K562 (cell line): ENCODE measurements at regions not wholly inside any gene's neighbourhood (a gene's known extent, or its start where the extent isn't known, plus 50 kb on each side); places are given as distances from the start of the nearest gene placed in this dataset.

Source experiments
- ATAC-seq: fragments of 200-7000 bp; cut with Tn5 transposase; 3 replicates; pipeline ENCODE4 v1.9.1; 2020; ENCODE audit warnings: moderate library complexity
- BruUV-seq: library from RNA; stranded (reverse); fragments of 400-500 nt; replicated peaks from 2 replicates; lab custom pipeline; 2021; lab: Mats Ljungman, UMichigan
- CTCF ChIA-PET: fragments of 300-600 bp; formaldehyde crosslinking; extraction: SDS; loops from one replicate; lab custom pipeline; 2021; ENCODE audit warnings: low intra/inter-chr PET ratio; lab: Yijun Ruan, JAX
- POLR2A ChIA-PET: fragments of 300-600, 350-650 bp; sonication (Branson Sonifier 250); formaldehyde crosslinking; extraction: SDS; loops from one replicate; lab custom pipeline; 2021; ENCODE audit warnings: antibody characterized with exemption, inconsistent platforms; lab: Yijun Ruan, JAX
- DNase-seq, 4 experiments: peaks; one replicate each; pipeline versions ENCODE4 v3.0.0 to v3.0.0-alpha.2; 2011 to 2018; ENCODE audit warnings: low spot score in 3 of 4, mixed read lengths in 3 of 4; ENCODE audit errors: extremely low read depth in 1 of 4
- FAIRE-seq: peaks from 2 replicates; lab custom pipeline; 2011; peaks lifted over from hg19 to GRCh38; lab: Jason Lieb, UNC
- H2AFZ ChIP-seq: 2 replicates; pipeline ENCODE4 v1.6.0; 2011; ENCODE audit warnings: low read depth, low read length, control low read depth, inconsistent platforms
- H3K27ac ChIP-seq: fragments of 200-600 bp; 3 replicates; pipeline ENCODE4 v1.8.0; 2011; ENCODE audit warnings: low read depth, mild to moderate bottlenecking, control low read depth, inconsistent platforms, low read length, moderate library complexity, mixed read lengths; ENCODE audit errors: extremely low read depth
- H3K27me3 ChIP-seq, 2 experiments: fragments of 300-600 bp in 1 of 2; 2 replicates in 1 of 2; 3 replicates in 1 of 2; pipeline versions ENCODE4 v1.6.0 to v1.8.0; 2011; ENCODE audit warnings: inconsistent platforms in 2 of 2, low read length in 2 of 2, mild to moderate bottlenecking in 1 of 2, mixed read lengths in 1 of 2, moderate library complexity in 1 of 2; ENCODE audit not compliant: control insufficient read depth in 2 of 2, insufficient read depth in 2 of 2
- H3K36me3 ChIP-seq: fragments of 300-600 bp; 3 replicates; pipeline ENCODE4 v1.8.0; 2011; ENCODE audit warnings: mild to moderate bottlenecking, low read length, inconsistent platforms; ENCODE audit not compliant: control insufficient read depth, insufficient read depth
- H3K4me1 ChIP-seq, 2 experiments: fragments of 200-600 bp in 1 of 2; replicated peaks in 1 of 2; 2 replicates in 1 of 2; 3 replicates in 1 of 2; pipeline versions ENCODE4 v1.5.1 to v1.8.0; 2011; ENCODE audit warnings: inconsistent platforms in 2 of 2, low read length in 2 of 2, mild to moderate bottlenecking in 1 of 2, mixed read lengths in 1 of 2, moderate library complexity in 1 of 2; ENCODE audit not compliant: control insufficient read depth in 2 of 2, insufficient read depth in 2 of 2
- H3K4me2 ChIP-seq: 2 replicates; pipeline ENCODE4 v1.6.1; 2011; ENCODE audit warnings: low read length, control low read depth, inconsistent platforms, mixed read lengths; ENCODE audit not compliant: insufficient read depth
- H3K4me3 ChIP-seq: fragments of 200-600 bp; sonication (generic), shearing (Covaris generic); 2 replicates; pipeline ENCODE4 v1.5.1; 2016; ENCODE audit warnings: control low read depth, inconsistent platforms
- H3K79me2 ChIP-seq: fragments of 200-600 bp; 3 replicates; pipeline ENCODE4 v1.8.0; 2011; ENCODE audit warnings: low read length, inconsistent platforms; ENCODE audit not compliant: control insufficient read depth, insufficient read depth
- H3K9ac ChIP-seq, 2 experiments: 2 replicates each; pipeline versions ENCODE4 v1.6.0 to v1.6.1; 2011; ENCODE audit warnings: low read depth in 2 of 2, low read length in 2 of 2, control low read depth in 1 of 2, inconsistent platforms in 1 of 2, mild to moderate bottlenecking in 1 of 2, mixed read lengths in 1 of 2; ENCODE audit not compliant: insufficient read depth in 1 of 2
- H3K9me1 ChIP-seq: one replicate; pipeline ENCODE4 v1.6.0; 2011; ENCODE audit warnings: inconsistent platforms, mild to moderate bottlenecking, low read length, moderate library complexity; ENCODE audit not compliant: control insufficient read depth, insufficient read depth
- H3K9me3 ChIP-seq: replicated peaks from 2 replicates; pipeline ENCODE4 v1.5.1; 2011; ENCODE audit warnings: low read depth, low read length, inconsistent platforms; ENCODE audit not compliant: control insufficient read depth, insufficient read depth
- H4K20me1 ChIP-seq: replicated peaks from 2 replicates; pipeline ENCODE4 v1.6.1; 2011; ENCODE audit warnings: low read length, inconsistent platforms, mixed read lengths; ENCODE audit not compliant: control insufficient read depth, insufficient read depth
- FOXJ3 ChIP-seq: sonication (generic); formaldehyde crosslinking; IDR thresholded peaks from 2 replicates; pipeline ENCODE4 v1.4.0; 2020; ENCODE audit warnings: mild to moderate bottlenecking, missing genetic modification reagents
- MCM2 ChIP-seq: fragments of 450-650 bp; IDR thresholded peaks from 2 replicates; pipeline ENCODE4 v1.6.1; 2017; ENCODE audit warnings: low read depth, mild to moderate bottlenecking
- NFYB ChIP-seq: IDR thresholded peaks from 2 replicates; pipeline ENCODE4 v1.6.1; 2011; ENCODE audit warnings: mild to moderate bottlenecking, moderate library complexity; ENCODE audit not compliant: insufficient read length; ENCODE audit errors: extremely low read depth
- PCBP1 ChIP-seq: fragments of 200-400 bp; formaldehyde crosslinking; IDR thresholded peaks from 2 replicates; pipeline ENCODE4 v1.6.1; 2018; ENCODE audit warnings: mild to moderate bottlenecking, low read depth, low read length; ENCODE audit not compliant: poor library complexity, severe bottlenecking
- PRPF4 ChIP-seq: fragments of 200-400 bp; formaldehyde crosslinking; IDR thresholded peaks from one replicate; pipeline ENCODE4 v1.6.1; 2017; ENCODE audit warnings: low read length, low read depth, mild to moderate bottlenecking; ENCODE audit not compliant: insufficient read depth, poor library complexity, severe bottlenecking
- SMC3 ChIP-seq: conservative IDR thresholded peaks from 2 replicates; pipeline ENCODE4 v1.6.1; 2011; ENCODE audit warnings: low read depth, low read length, improper control_type of control experiment; ENCODE audit not compliant: insufficient read depth
- SP1 ChIP-seq: sonication (generic); formaldehyde crosslinking; IDR thresholded peaks from 2 replicates; pipeline ENCODE4 v1.8.1; 2022; ENCODE audit warnings: mild to moderate bottlenecking, missing genetic modification reagents
- TAF9B ChIP-seq: fragments of 450-650 bp; IDR thresholded peaks from 2 replicates; pipeline ENCODE4 v1.6.1; 2018; ENCODE audit warnings: mild to moderate bottlenecking; ENCODE audit not compliant: partially characterized antibody
- ZNF133 ChIP-seq: fragments of 250-450 bp; sonication (Bioruptor Pico); IDR thresholded peaks from 2 replicates; pipeline ENCODE4 v1.4.0; 2020; ENCODE audit warnings: mild to moderate bottlenecking
- ZNF143 ChIP-seq: sonication (generic); formaldehyde crosslinking; IDR thresholded peaks from 2 replicates; pipeline ENCODE4 v1.9.0; 2022; ENCODE audit warnings: mild to moderate bottlenecking, missing genetic modification reagents
- ZNF212 ChIP-seq: fragments of 450-650 bp; formaldehyde crosslinking; IDR thresholded peaks from 2 replicates; pipeline ENCODE4 v1.4.0; 2020; ENCODE audit warnings: mild to moderate bottlenecking
- ZNF232 ChIP-seq: sonication (generic); formaldehyde crosslinking; IDR thresholded peaks from 2 replicates; pipeline ENCODE4 v1.8.0; 2022; ENCODE audit warnings: mild to moderate bottlenecking, missing genetic modification reagents
- ZNF584 ChIP-seq: fragments of 200-800 bp; sonication (Bioruptor generic); IDR thresholded peaks from 2 replicates; pipeline ENCODE4 v1.6.1; 2016; ENCODE audit warnings: low read depth, mild to moderate bottlenecking, missing genetic modification characterization, missing compliant biosample characterization
- ZNF76 ChIP-seq: fragments of 250-450 bp; sonication (Bioruptor Pico); IDR thresholded peaks from 2 replicates; pipeline ENCODE4 v1.4.0; 2020; ENCODE audit warnings: mild to moderate bottlenecking, moderate library complexity, borderline replicate concordance
- ZNF830 ChIP-seq: fragments of 250-450 bp; sonication (Bioruptor Pico); IDR thresholded peaks from 2 replicates; pipeline ENCODE4 v1.5.0; 2021; ENCODE audit warnings: mild to moderate bottlenecking
- WGBS: fragments of 100-300 bp; shearing (Covaris generic); methylation state at CpG from one replicate; pipeline ENCODE4 v1.1.6; 2016; ENCODE audit warnings: low coverage, mixed read lengths; ENCODE audit not compliant: insufficient coverage; ENCODE audit errors: missing lambda C conversion rate; 5-methylcytosine and 5-hydroxymethylcytosine counted together
- in situ Hi-C: fragments of 300-500 bp; cut with MboI; formaldehyde crosslinking; loops from 4 replicates; pipeline ENCODE4 v1.15.0; 2018; ENCODE audit warnings: inconsistent platforms, mixed read lengths
- intact Hi-C: fragments of 100-400 bp; cut with micrococcal nuclease; formaldehyde crosslinking; loops from 2 replicates; pipeline ENCODE4 v1.14.2; 2022
- TF ChIP-seq, protein P1 (sequence below): fragments of 250-450 bp; sonication (Bioruptor Pico); IDR thresholded peaks from 2 replicates; pipeline ENCODE4 v1.4.0; 2020; ENCODE audit warnings: mild to moderate bottlenecking, moderate library complexity

DNA sequence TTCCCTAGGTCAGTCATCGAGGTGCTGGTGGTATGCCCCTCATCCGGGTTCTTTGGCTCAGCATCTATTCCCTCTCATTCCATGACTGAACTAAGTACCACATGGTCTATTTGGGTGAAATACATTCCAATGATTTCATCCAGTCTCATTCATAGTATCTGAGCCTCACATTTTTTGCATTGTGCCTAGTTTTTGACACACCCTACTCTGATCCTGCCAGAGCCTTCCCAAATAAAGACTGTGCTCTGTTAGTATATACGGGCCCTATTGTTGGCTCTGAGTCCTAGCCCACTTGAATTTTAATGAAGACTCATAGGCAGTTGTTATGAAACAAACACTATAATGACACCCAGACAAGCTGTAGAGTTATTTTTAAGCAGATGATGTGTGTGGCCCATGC, 740.7 kb downstream of the CETN3 start:
- no peak for DNase-seq
- Histone ChIP-seq H3K4me3 (no peak overlapping the region), H3K27ac (no peak overlapping the region), H4K20me1 (no peaks in the 10 kb centered on the region), H3K4me1 (no peaks in the 10 kb centered on the region), H3K27me3 (no peaks in the 10 kb centered on the region), H3K36me3 (no peaks in the 10 kb centered on the region), H3K9ac (no peak overlapping the region), H3K4me2 (no peak overlapping the region), H3K9me3 (no peaks in the 10 kb centered on the region), H3K79me2 (no peaks in the 10 kb centered on the region), H3K9me1 (no peaks in the 10 kb centered on the region), H2AFZ (no peak overlapping the region)
- ATAC-seq = no peak
- intact Hi-C loops = no loop called here
- POLR2A ChIA-PET = no interaction called here
- TF ChIP-seq ZNF830 (CRISPR knock-in tag) = no peak
- no peak for TF ChIP-seq NFYB
- TF ChIP-seq, protein P1, sequence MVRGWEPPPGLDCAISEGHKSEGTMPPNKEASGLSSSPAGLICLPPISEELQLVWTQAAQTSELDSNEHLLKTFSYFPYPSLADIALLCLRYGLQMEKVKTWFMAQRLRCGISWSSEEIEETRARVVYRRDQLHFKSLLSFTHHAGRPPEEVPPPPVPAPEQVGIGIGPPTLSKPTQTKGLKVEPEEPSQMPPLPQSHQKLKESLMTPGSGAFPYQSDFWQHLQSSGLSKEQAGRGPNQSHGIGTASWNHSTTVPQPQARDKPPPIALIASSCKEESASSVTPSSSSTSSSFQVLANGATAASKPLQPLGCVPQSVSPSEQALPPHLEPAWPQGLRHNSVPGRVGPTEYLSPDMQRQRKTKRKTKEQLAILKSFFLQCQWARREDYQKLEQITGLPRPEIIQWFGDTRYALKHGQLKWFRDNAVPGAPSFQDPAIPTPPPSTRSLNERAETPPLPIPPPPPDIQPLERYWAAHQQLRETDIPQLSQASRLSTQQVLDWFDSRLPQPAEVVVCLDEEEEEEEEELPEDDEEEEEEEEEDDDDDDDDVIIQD (CRISPR knock-in tag) = no peak
- TF ChIP-seq ZNF143 (CRISPR knock-in tag) = no peak
- TF ChIP-seq ZNF232 (CRISPR knock-in tag) = no peak
- no peak for TF ChIP-seq ZNF212
- no peak for TF ChIP-seq TAF9B
- no peak for TF ChIP-seq ZNF76
- no peak for TF ChIP-seq ZNF584 (CRISPR knock-in tag)
- TF ChIP-seq SMC3 = no peak
- no peak for TF ChIP-seq PCBP1
- no peak for TF ChIP-seq FOXJ3 (CRISPR knock-in tag)
- no peak for TF ChIP-seq ZNF133 (CRISPR knock-in tag)
- no peak for TF ChIP-seq PRPF4
- no peak for TF ChIP-seq MCM2
- no peak for TF ChIP-seq SP1 (CRISPR knock-in tag)
- CTCF ChIA-PET = no interaction called here
- no TSS peak for BruUV-seq
- FAIRE-seq = no peak
- 11% methylated on average over 3 of the region's 3 CpGs for WGBS
- in situ Hi-C loops = no loop called here
